MCF 10A (cell line): ENCODE measurements at regions not wholly inside any gene's neighbourhood (a gene's known extent, or its start where the extent isn't known, plus 50 kb on each side); places are given as distances from the start of the nearest gene placed in this dataset.

Experiments used
- BruUV-seq: library from RNA; stranded (reverse); fragments of 400-500 nt; replicated peaks from 2 replicates; lab custom pipeline; 2021; lab: Mats Ljungman, UMichigan
- CTCF ChIA-PET: fragments of 300-600 bp; sonication (Branson Sonifier 250); formaldehyde crosslinking; extraction: SDS; loops from one replicate; lab custom pipeline; 2021; ENCODE audit warnings: antibody characterized with exemption, inconsistent platforms; lab: Yijun Ruan, JAX
- POLR2A ChIA-PET: fragments of 300-600, 350-650 bp; sonication (Branson Sonifier 250); formaldehyde crosslinking; extraction: SDS; loops from one replicate; lab custom pipeline; 2020; ENCODE audit warnings: antibody characterized with exemption, inconsistent platforms; lab: Yijun Ruan, JAX
- DNase-seq: peaks from one replicate; pipeline ENCODE4 v3.0.0-alpha.2; 2018; ENCODE audit not compliant: unreplicated experiment
- H3K27ac Mint-ChIP-seq: one replicate; pipeline ENCODE4 v1.8.0; 2022; ENCODE audit warnings: mild to moderate bottlenecking, low read depth, mixed read lengths; ENCODE audit not compliant: unreplicated experiment
- H3K27me3 Mint-ChIP-seq: one replicate; pipeline ENCODE4 v1.8.0; 2022; ENCODE audit warnings: mixed read lengths; ENCODE audit not compliant: insufficient read depth, unreplicated experiment
- H3K36me3 Mint-ChIP-seq: one replicate; pipeline ENCODE4 v1.8.0; 2022; ENCODE audit warnings: mild to moderate bottlenecking, moderate library complexity, mixed read lengths; ENCODE audit not compliant: insufficient read depth, unreplicated experiment
- H3K4me1 Mint-ChIP-seq: one replicate; pipeline ENCODE4 v1.8.0; 2022; ENCODE audit warnings: mixed read lengths; ENCODE audit not compliant: insufficient read depth, unreplicated experiment
- H3K4me3 Mint-ChIP-seq: one replicate; pipeline ENCODE4 v1.8.0; 2022; ENCODE audit warnings: mild to moderate bottlenecking, moderate library complexity, mixed read lengths; ENCODE audit not compliant: unreplicated experiment
- H3K9me3 Mint-ChIP-seq: one replicate; pipeline ENCODE4 v1.8.0; 2022; ENCODE audit warnings: mixed read lengths; ENCODE audit not compliant: unreplicated experiment
- intact Hi-C: fragments of 100-400 bp; cut with micrococcal nuclease; formaldehyde crosslinking; loops from 2 replicates; pipeline ENCODE4 v1.14.1; 2022
- TF ChIP-seq, protein P1 (sequence below): fragments of 200-600 bp; IDR thresholded peaks from one replicate; pipeline ENCODE4 v1.8.0; 2022; ENCODE audit warnings: antibody characterized with exemption, mild to moderate bottlenecking; ENCODE audit not compliant: unreplicated experiment

DNA sequence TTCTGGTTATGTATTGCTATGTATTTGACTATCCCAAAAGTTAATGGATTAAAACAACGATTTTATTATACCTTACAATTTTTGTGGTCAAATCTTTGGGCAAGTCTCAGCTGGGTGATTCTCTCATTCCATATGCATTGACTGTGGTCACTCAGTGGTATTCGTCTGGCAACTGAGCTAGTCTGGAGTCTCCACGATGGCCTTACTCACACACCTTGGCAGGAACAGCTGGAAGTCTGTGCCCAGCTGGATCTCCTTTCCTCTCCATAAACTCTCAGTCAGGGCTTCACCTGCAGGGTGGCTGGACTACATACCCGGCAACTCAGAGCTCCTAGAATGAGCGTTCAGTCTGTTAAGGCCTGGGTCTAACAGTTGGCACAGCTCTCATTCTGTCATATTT is 141.1 kb upstream of the WDFY3 start:
- TF ChIP-seq, protein P1, sequence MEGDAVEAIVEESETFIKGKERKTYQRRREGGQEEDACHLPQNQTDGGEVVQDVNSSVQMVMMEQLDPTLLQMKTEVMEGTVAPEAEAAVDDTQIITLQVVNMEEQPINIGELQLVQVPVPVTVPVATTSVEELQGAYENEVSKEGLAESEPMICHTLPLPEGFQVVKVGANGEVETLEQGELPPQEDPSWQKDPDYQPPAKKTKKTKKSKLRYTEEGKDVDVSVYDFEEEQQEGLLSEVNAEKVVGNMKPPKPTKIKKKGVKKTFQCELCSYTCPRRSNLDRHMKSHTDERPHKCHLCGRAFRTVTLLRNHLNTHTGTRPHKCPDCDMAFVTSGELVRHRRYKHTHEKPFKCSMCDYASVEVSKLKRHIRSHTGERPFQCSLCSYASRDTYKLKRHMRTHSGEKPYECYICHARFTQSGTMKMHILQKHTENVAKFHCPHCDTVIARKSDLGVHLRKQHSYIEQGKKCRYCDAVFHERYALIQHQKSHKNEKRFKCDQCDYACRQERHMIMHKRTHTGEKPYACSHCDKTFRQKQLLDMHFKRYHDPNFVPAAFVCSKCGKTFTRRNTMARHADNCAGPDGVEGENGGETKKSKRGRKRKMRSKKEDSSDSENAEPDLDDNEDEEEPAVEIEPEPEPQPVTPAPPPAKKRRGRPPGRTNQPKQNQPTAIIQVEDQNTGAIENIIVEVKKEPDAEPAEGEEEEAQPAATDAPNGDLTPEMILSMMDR: no peak
- ChIA-PET POLR2A (interaction anchor here (0.5 to 0.6 kb wide), 2 partner anchors 443 to 799 kb away, joined by 3 to 5 read pairs; no protein-coding TSS in a partner anchor), CTCF (interaction anchor here (0.5 to 2.4 kb wide), 4 partner anchors 23 to 689 kb away, joined by 3 to 8 read pairs (median 3); no protein-coding TSS in a partner anchor)
- no peaks in the 10 kb centered on the region for H3K9me3 Mint-ChIP-seq
- intact Hi-C loops: no loop called here
- H3K4me3 Mint-ChIP-seq: no peak overlapping the region
- no TSS peak for BruUV-seq
- H3K4me1 Mint-ChIP-seq: peaks cover 2% of the 10 kb centered on the region
- H3K36me3 Mint-ChIP-seq: no peaks in the 10 kb centered on the region
- DNase-seq: peak; percentile 36
- no peak overlapping the region for H3K27ac Mint-ChIP-seq
- no peaks in the 10 kb centered on the region for H3K27me3 Mint-ChIP-seq

DNA sequence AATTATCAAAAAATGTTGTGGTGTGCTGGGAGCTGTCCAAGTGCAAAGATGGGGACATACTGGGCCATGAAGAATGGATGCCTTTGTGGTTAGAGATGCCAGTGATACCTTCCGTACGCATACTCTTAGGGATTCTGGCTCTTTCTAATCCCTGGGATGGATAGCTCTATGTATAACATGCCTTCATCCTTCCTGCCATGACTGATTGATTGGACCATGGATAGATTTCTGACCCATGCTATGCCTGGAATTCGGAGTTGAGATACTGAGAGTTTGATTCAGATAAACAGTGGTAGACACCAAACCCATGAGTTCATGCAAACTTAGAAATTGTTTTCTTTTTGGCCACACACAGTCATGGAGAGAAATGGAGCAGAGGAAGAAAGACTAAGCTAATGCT is 147.2 kb upstream of the WDFY3 start:
- intact Hi-C loops: no loop called here
- POLR2A ChIA-PET: no interaction called here
- TF ChIP-seq, protein P1: no peak
- Mint-ChIP-seq H3K27me3 (no peaks in the 10 kb centered on the region), H3K4me3 (no peak overlapping the region), H3K27ac (no peak overlapping the region), H3K9me3 (no peaks in the 10 kb centered on the region), H3K36me3 (no peaks in the 10 kb centered on the region), H3K4me1 (no peaks in the 10 kb centered on the region)
- CTCF ChIA-PET: interaction anchor here (0.5 to 1.5 kb wide), 5 partner anchors 23 to 683 kb away, joined by 3 to 4 read pairs (median 3); no protein-coding TSS in a partner anchor
- DNase-seq: no peak
- BruUV-seq: no TSS peak

DNA sequence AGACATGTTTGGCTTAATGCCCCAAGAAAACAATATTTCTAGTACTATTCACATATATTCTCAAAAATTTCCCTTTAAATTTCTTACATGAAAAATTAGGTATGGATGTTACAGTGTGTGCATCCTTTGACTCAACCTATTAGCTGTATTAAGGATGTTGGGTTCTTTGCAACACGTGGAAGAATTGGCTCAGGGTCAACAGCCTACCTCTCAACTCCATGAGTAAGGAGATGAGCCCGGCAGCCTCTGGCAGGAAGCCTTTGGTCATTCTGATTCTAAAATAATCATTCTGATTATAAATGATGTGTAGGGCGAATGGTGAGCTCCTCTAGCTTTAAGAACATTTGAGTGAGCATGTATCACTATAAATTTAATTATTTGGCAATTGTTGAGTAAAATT is 148.0 kb upstream of the WDFY3 start:
- ChIA-PET CTCF (interaction anchor here (1.0 to 1.5 kb wide), 3 partner anchors 30 to 682 kb away, joined by 3 to 4 read pairs (median 3); no protein-coding TSS in a partner anchor), POLR2A (no interaction called here)
- peaks cover 6% of the 10 kb centered on the region for H3K9me3 Mint-ChIP-seq
- H3K4me1 Mint-ChIP-seq: no peaks in the 10 kb centered on the region
- TF ChIP-seq, protein P1: no peak
- H3K27ac Mint-ChIP-seq: no peak overlapping the region
- intact Hi-C loops: no loop called here
- H3K4me3 Mint-ChIP-seq: no peak overlapping the region
- peak; percentile 8 for DNase-seq
- no TSS peak for BruUV-seq
- no peaks in the 10 kb centered on the region for H3K36me3 Mint-ChIP-seq
- no peaks in the 10 kb centered on the region for H3K27me3 Mint-ChIP-seq

DNA sequence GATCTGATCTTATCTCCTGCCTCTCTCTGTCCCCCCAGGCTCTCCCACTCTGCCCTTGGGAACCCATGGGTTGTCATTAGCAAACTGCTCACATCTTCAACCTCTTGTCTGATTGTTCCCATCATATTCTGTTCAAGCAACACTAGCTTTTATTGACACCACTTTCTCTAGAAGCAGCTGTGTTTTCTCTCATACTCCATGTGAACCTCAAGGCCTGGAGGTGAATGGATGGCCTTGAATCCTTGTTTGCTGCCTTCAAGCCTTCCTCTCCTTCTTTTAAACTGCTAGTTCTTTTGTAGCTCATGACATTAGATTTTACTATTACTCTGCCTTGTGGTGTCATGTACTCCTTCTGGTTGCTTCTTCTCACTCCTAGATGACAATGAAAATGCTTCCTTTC is 149.5 kb upstream of the WDFY3 start:
- BruUV-seq: no TSS peak
- CTCF ChIA-PET: interaction anchor here (2.9 kb wide), 1 partner anchor 31 kb away, joined by 8 read pairs; no protein-coding TSS in a partner anchor
- Mint-ChIP-seq H3K27ac (no peak overlapping the region), H3K4me1 (no peaks in the 10 kb centered on the region), H3K27me3 (no peaks in the 10 kb centered on the region), H3K9me3 (peaks cover 7% of the 10 kb centered on the region), H3K36me3 (no peaks in the 10 kb centered on the region), H3K4me3 (no peak overlapping the region)
- DNase-seq: no peak
- POLR2A ChIA-PET: interaction anchor here (0.6 kb wide), 1 partner anchor 266 kb away, joined by 3 read pairs; no protein-coding TSS in a partner anchor
- TF ChIP-seq, protein P1: no peak
- intact Hi-C loops: no loop called here
